Activated naive CD4-positive, alpha-beta T cell treated with anti-CD3 and anti-CD28 coated beads, Interleukin-2, amount 10 ng/mL, durations not matched to agents 7 days and 5 days (primary cell): ENCODE measurements at regions not wholly inside any gene's neighbourhood (a gene's known extent, or its start where the extent isn't known, plus 50 kb on each side); places are given as distances from the start of the nearest gene placed in this dataset.
A peak's percentile ranks its signal among the peaks of the same experiment; 100 is the strongest.
"Not testable (repeated sequence)": the region's sequence is repeated elsewhere in the genome, so short reads cannot be mapped to it uniquely, and the experiment has no call there.

Experiments used
- CTCF ChIA-PET: fragments of 350-600 bp; sonication (Branson Sonifier 250); formaldehyde crosslinking; loops from one replicate; lab custom pipeline; 2021; ENCODE audit warnings: antibody characterized with exemption; lab: Charles Lee
- DNase-seq: peaks from one replicate; pipeline ENCODE4 v3.0.0-alpha.2; 2020
- H3K27ac Mint-ChIP-seq: one replicate; pipeline ENCODE4 v1.8.0; 2021; ENCODE audit warnings: mild to moderate bottlenecking, moderate library complexity, mixed read lengths
- H3K27me3 Mint-ChIP-seq: one replicate; pipeline ENCODE4 v1.8.0; 2021; ENCODE audit warnings: mild to moderate bottlenecking, mixed read lengths
- H3K36me3 Mint-ChIP-seq: one replicate; pipeline ENCODE4 v1.8.0; 2021; ENCODE audit warnings: mixed read lengths
- H3K4me1 Mint-ChIP-seq: one replicate; pipeline ENCODE4 v1.8.0; 2021; ENCODE audit warnings: mixed read lengths
- H3K4me3 Mint-ChIP-seq: one replicate; pipeline ENCODE4 v1.8.0; 2021; ENCODE audit warnings: mild to moderate bottlenecking, moderate library complexity, mixed read lengths
- H3K9me3 Mint-ChIP-seq: one replicate; pipeline ENCODE4 v1.8.0; 2021; ENCODE audit warnings: mixed read lengths

- H3K4me3 Mint-ChIP-seq = no peak overlapping the region
- peaks cover 4% of the 10 kb centered on the region for H3K4me1 Mint-ChIP-seq
- no peak overlapping the region for H3K27ac Mint-ChIP-seq
- CTCF ChIA-PET = interaction anchor here (1.6 kb wide), 1 partner anchor 17 kb away, joined by 4 read pairs; no protein-coding TSS in a partner anchor
- no peaks in the 10 kb centered on the region for H3K9me3 Mint-ChIP-seq
- H3K36me3 Mint-ChIP-seq = no peaks in the 10 kb centered on the region
- DNase-seq = no peak
- H3K27me3 Mint-ChIP-seq = peaks cover 17% of the 10 kb centered on the region
Observed at GRCh38 chr1:229169399-229169798, 101.5 kb upstream of the RAB4A start.

GRCh38 chr1:229170274-229170673, 100.6 kb upstream of the RAB4A start:
- Mint-ChIP-seq H3K36me3 (no peaks in the 10 kb centered on the region), H3K9me3 (no peaks in the 10 kb centered on the region), H3K4me3 (no peak overlapping the region), H3K4me1 (peaks cover 2% of the 10 kb centered on the region), H3K27ac (no peak overlapping the region), H3K27me3 (peaks cover 21% of the 10 kb centered on the region)
- DNase-seq = no peak
- CTCF ChIA-PET = interaction anchor here (1.2 to 1.6 kb wide), 2 partner anchors 16 to 31 kb away, joined by 3 to 4 read pairs; no protein-coding TSS in a partner anchor

- peaks cover 23% of the 10 kb centered on the region for H3K27me3 Mint-ChIP-seq
- no peak overlapping the region for H3K4me3 Mint-ChIP-seq
- no peaks in the 10 kb centered on the region for H3K4me1 Mint-ChIP-seq
- no peaks in the 10 kb centered on the region for H3K36me3 Mint-ChIP-seq
- CTCF ChIA-PET = interaction anchor here (1.2 to 1.6 kb wide), 2 partner anchors 16 to 31 kb away, joined by 3 to 4 read pairs; no protein-coding TSS in a partner anchor
- no peak overlapping the region for H3K27ac Mint-ChIP-seq
- no peak for DNase-seq
- H3K9me3 Mint-ChIP-seq = no peaks in the 10 kb centered on the region
Observed at GRCh38 chr1:229170778-229171505, 100.0 kb upstream of the RAB4A start.

- CTCF ChIA-PET = no interaction called here
- H3K4me3 Mint-ChIP-seq = no peak overlapping the region
- H3K27ac Mint-ChIP-seq = no peak overlapping the region
- H3K27me3 Mint-ChIP-seq = peaks cover 23% of the 10 kb centered on the region
- DNase-seq = no peak
- H3K4me1 Mint-ChIP-seq = no peaks in the 10 kb centered on the region
- no peaks in the 10 kb centered on the region for H3K9me3 Mint-ChIP-seq
- H3K36me3 Mint-ChIP-seq = no peaks in the 10 kb centered on the region
Observed at GRCh38 chr1:229171934-229172333, 99.0 kb upstream of the RAB4A start.

GRCh38 chr1:229173491-229174476, 97.1 kb upstream of the RAB4A start:
- H3K27ac Mint-ChIP-seq, H3K4me3 Mint-ChIP-seq, CTCF ChIA-PET, H3K9me3 Mint-ChIP-seq, H3K36me3 Mint-ChIP-seq, DNase-seq, H3K4me1 Mint-ChIP-seq: not testable (repeated sequence)
- H3K27me3 Mint-ChIP-seq = peaks cover 21% of the 10 kb centered on the region

- DNase-seq, H3K36me3 Mint-ChIP-seq, H3K27ac Mint-ChIP-seq, H3K4me3 Mint-ChIP-seq, H3K4me1 Mint-ChIP-seq, CTCF ChIA-PET, H3K9me3 Mint-ChIP-seq: not testable (repeated sequence)
- peaks cover 19% of the 10 kb centered on the region for H3K27me3 Mint-ChIP-seq
Observed at GRCh38 chr1:229175297-229175696, 95.6 kb upstream of the RAB4A start.

GRCh38 chr1:229176457-229176856, 94.5 kb upstream of the RAB4A start:
- CTCF ChIA-PET, H3K36me3 Mint-ChIP-seq, DNase-seq, H3K9me3 Mint-ChIP-seq, H3K27ac Mint-ChIP-seq, H3K4me1 Mint-ChIP-seq, H3K4me3 Mint-ChIP-seq: not testable (repeated sequence)
- peaks cover 16% of the 10 kb centered on the region for H3K27me3 Mint-ChIP-seq

- H3K27ac Mint-ChIP-seq = no peak overlapping the region
- CTCF ChIA-PET = no interaction called here
- H3K27me3 Mint-ChIP-seq = peaks cover 3% of the 10 kb centered on the region
- DNase-seq = no peak
- H3K36me3 Mint-ChIP-seq = no peaks in the 10 kb centered on the region
- H3K4me3 Mint-ChIP-seq = no peak overlapping the region
- H3K4me1 Mint-ChIP-seq = peaks cover 2% of the 10 kb centered on the region
- no peaks in the 10 kb centered on the region for H3K9me3 Mint-ChIP-seq
Observed at GRCh38 chr1:229180161-229180560, 90.8 kb upstream of the RAB4A start.

- CTCF ChIA-PET = no interaction called here
- Mint-ChIP-seq H3K36me3 (no peaks in the 10 kb centered on the region), H3K4me1 (peaks cover 11% of the 10 kb centered on the region), H3K9me3 (no peaks in the 10 kb centered on the region), H3K27me3 (no peaks in the 10 kb centered on the region), H3K4me3 (no peak overlapping the region), H3K27ac (no peak overlapping the region)
- no peak for DNase-seq
Observed at GRCh38 chr1:229181419-229181818, 89.5 kb upstream of the RAB4A start.

GRCh38 chr1:229183588-229183987, 87.3 kb upstream of the RAB4A start:
- CTCF ChIA-PET = interaction anchor here (1.2 kb wide), 1 partner anchor 44 kb away, joined by 3 read pairs; no protein-coding TSS in a partner anchor
- DNase-seq = no peak
- Mint-ChIP-seq H3K36me3 (no peaks in the 10 kb centered on the region), H3K27ac (no peak overlapping the region), H3K9me3 (no peaks in the 10 kb centered on the region), H3K27me3 (no peaks in the 10 kb centered on the region), H3K4me3 (no peak overlapping the region), H3K4me1 (peaks cover 21% of the 10 kb centered on the region)

- no peaks in the 10 kb centered on the region for H3K9me3 Mint-ChIP-seq
Observed at GRCh38 chr1:229184066-229184465, 86.8 kb upstream of the RAB4A start.

GRCh38 chr1:229185963-229186362, 84.9 kb upstream of the RAB4A start:
- Mint-ChIP-seq H3K27ac (peak overlapping the region; percentile 72), H3K9me3 (no peaks in the 10 kb centered on the region), H3K4me3 (no peak overlapping the region), H3K27me3 (no peaks in the 10 kb centered on the region), H3K36me3 (no peaks in the 10 kb centered on the region), H3K4me1 (peaks cover 21% of the 10 kb centered on the region)
- CTCF ChIA-PET = interaction anchor here (1.0 to 2.5 kb wide), 5 partner anchors 15 to 160 kb away, joined by 3 to 14 read pairs (median 4); no protein-coding TSS in a partner anchor
- DNase-seq = no peak

More at GRCh38 chr1:229184066-229184465, 86.8 kb upstream of the RAB4A start:
- Mint-ChIP-seq H3K36me3 (no peaks in the 10 kb centered on the region), H3K4me3 (no peak overlapping the region), H3K27ac (no peak overlapping the region), H3K4me1 (peaks cover 21% of the 10 kb centered on the region), H3K27me3 (no peaks in the 10 kb centered on the region)
- CTCF ChIA-PET = no interaction called here
- no peak for DNase-seq

GRCh38 chr1:229186373-229187056, 84.4 kb upstream of the RAB4A start:
- H3K36me3 Mint-ChIP-seq = no peaks in the 10 kb centered on the region
- CTCF ChIA-PET = interaction anchor here (1.0 to 2.5 kb wide), 5 partner anchors 14 to 161 kb away, joined by 3 to 14 read pairs (median 4); no protein-coding TSS in a partner anchor

More at GRCh38 chr1:229186373-229187056, 84.4 kb upstream of the RAB4A start:
- DNase-seq = peak; percentile 64
- H3K27ac Mint-ChIP-seq = peak overlapping the region; percentile 72
- H3K9me3 Mint-ChIP-seq = no peaks in the 10 kb centered on the region
- no peaks in the 10 kb centered on the region for H3K27me3 Mint-ChIP-seq
- no peak overlapping the region for H3K4me3 Mint-ChIP-seq
- H3K4me1 Mint-ChIP-seq = peaks cover 21% of the 10 kb centered on the region
